PFSK-1 (cell line): ENCODE measurements at regions not wholly inside any gene's neighbourhood (a gene's known extent, or its start where the extent isn't known, plus 50 kb on each side); places are given as distances from the start of the nearest gene placed in this dataset.

ENCODE experiments used
- FOXP2 ChIP-seq: optimal IDR thresholded peaks from 2 replicates; pipeline ENCODE3; 2011; ENCODE audit warnings: borderline replicate concordance, control low read depth, inconsistent platforms; ENCODE audit not compliant: insufficient read depth; ENCODE audit errors: extremely low read length, extremely low read depth
- POLR2AphosphoS5 ChIP-seq: IDR thresholded peaks from 2 replicates; pipeline ENCODE4 v1.6.1; 2012; ENCODE audit warnings: low read depth, mild to moderate bottlenecking, control low read depth, low read length, moderate library complexity
- SIN3A ChIP-seq: IDR thresholded peaks from 2 replicates; pipeline ENCODE4 v1.6.1; 2012; ENCODE audit warnings: mild to moderate bottlenecking, low read length, moderate library complexity, borderline replicate concordance; ENCODE audit not compliant: insufficient read depth
- TAF1 ChIP-seq: IDR thresholded peaks from 2 replicates; pipeline ENCODE4 v1.6.1; 2012; ENCODE audit warnings: low read length, control low read depth, borderline replicate concordance; ENCODE audit not compliant: insufficient read depth
- TF ChIP-seq, protein P1 (sequence below), 2 experiments: IDR thresholded peaks; 2 replicates each; pipeline versions ENCODE4 v1.6.1 to v1.8.0; 2011 to 2012; ENCODE audit warnings: low read depth in 2 of 2, low read length in 2 of 2, control low read depth in 1 of 2, inconsistent platforms in 1 of 2, mild to moderate bottlenecking in 1 of 2, moderate library complexity in 1 of 2; ENCODE audit not compliant: insufficient read depth in 1 of 2

DNA sequence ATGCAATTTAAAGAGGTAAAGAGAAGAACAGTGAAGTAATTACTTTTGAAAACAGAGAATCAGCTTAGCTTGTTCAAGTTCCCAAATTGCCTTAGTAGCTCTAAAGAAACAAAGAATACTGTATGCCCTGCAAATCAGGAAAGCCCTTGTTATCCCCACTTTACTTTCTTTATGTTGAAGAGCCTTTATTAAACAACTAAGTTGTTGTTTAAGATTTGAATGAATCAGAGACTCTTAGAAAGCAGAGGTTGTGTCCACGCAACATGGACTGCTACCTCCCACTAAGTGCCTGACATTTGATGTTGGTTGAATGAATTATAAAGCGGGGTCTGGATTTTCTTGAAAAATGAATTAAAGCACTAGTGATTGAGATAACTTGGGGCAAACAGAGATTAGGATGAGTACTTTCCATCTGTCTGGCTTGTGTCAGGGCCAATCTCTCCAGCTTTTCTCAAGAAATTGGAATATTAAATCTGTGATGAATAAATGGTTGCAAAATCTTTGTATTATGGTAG, 214.7 kb downstream of the POSTN start:
- TF ChIP-seq FOXP2, result no peak
- TF ChIP-seq TAF1, result no peak
- no peak for TF ChIP-seq POLR2AphosphoS5
- TF ChIP-seq, protein P1, sequence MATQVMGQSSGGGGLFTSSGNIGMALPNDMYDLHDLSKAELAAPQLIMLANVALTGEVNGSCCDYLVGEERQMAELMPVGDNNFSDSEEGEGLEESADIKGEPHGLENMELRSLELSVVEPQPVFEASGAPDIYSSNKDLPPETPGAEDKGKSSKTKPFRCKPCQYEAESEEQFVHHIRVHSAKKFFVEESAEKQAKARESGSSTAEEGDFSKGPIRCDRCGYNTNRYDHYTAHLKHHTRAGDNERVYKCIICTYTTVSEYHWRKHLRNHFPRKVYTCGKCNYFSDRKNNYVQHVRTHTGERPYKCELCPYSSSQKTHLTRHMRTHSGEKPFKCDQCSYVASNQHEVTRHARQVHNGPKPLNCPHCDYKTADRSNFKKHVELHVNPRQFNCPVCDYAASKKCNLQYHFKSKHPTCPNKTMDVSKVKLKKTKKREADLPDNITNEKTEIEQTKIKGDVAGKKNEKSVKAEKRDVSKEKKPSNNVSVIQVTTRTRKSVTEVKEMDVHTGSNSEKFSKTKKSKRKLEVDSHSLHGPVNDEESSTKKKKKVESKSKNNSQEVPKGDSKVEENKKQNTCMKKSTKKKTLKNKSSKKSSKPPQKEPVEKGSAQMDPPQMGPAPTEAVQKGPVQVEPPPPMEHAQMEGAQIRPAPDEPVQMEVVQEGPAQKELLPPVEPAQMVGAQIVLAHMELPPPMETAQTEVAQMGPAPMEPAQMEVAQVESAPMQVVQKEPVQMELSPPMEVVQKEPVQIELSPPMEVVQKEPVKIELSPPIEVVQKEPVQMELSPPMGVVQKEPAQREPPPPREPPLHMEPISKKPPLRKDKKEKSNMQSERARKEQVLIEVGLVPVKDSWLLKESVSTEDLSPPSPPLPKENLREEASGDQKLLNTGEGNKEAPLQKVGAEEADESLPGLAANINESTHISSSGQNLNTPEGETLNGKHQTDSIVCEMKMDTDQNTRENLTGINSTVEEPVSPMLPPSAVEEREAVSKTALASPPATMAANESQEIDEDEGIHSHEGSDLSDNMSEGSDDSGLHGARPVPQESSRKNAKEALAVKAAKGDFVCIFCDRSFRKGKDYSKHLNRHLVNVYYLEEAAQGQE (IDR thresholded peaks at IDR 0.05; ENCODE audit: insufficient read depth in 1 of 2, low read depth in 2 of 2, low read length in 2 of 2), result no peak
- no peak for TF ChIP-seq SIN3A

DNA sequence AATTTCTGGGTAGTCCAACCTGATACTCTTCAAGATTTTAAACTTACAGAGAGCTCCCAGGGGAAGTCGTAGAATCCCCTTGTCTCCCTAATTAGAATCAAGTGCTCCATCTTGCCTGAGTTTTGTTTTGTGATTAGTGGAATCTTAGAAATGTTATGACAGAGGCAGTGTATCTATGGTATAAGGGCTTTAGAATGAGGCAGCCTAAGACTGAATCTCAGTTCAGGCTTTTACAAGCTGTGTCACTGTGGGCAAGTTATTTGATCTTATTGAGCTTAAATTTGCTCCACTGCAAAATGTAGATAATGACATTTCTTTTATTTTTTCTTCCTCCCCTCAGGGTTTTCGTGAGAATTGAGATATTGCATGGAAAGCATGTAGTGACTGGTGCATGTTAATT, 215.5 kb downstream of the POSTN start:
- TF ChIP-seq POLR2AphosphoS5 (no peak), TAF1 (no peak), FOXP2 (no peak), SIN3A (no peak)
- TF ChIP-seq, protein P1 (IDR thresholded peaks at IDR 0.05; ENCODE audit: insufficient read depth in 1 of 2, low read depth in 2 of 2, low read length in 2 of 2), result no peak

DNA sequence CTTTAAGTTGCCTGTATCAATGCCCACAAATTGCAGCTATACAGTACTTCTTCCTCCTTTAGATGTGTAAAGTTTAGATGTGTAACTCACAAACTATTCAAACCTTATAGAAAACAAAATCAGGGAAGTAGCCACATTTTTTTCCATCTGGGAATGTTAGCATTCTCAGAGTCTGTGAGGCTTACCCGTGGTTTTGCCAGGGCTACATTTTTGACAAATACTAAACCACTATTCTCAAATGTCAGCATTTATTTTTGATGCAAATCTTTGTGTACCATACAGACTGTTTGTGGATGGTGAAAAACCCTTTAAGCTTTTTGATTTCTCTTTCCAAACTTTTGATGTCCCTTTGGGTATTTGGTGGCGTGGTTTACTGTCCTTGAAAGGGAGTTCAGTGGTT, 216.4 kb downstream of the POSTN start:
- TF ChIP-seq TAF1, result no peak

DNA sequence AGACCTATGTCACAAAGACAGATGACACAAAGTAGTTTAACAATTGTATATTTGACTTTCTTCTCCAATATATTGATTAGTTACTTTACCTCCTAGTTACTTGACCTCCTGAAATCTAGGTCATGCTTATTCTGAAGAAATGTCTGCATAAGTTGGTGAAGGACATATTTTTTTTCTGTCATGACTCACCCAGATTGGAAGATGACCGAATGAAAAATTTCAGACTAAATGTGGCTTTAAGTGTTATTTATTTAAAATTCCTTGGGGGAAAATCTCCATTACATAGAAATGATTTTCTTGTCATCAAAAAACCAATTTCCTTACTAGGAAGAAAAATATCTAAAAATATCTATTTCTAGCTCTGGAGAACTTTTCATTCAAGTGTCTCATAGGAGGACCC, 217.1 kb downstream of the POSTN start:
- no peak for TF ChIP-seq SIN3A
- no peak for TF ChIP-seq FOXP2
- TF ChIP-seq TAF1, result no peak
- TF ChIP-seq POLR2AphosphoS5, result no peak
- TF ChIP-seq, protein P1 (IDR thresholded peaks at IDR 0.05; ENCODE audit: insufficient read depth in 1 of 2, low read depth in 2 of 2, low read length in 2 of 2), result no peak

DNA sequence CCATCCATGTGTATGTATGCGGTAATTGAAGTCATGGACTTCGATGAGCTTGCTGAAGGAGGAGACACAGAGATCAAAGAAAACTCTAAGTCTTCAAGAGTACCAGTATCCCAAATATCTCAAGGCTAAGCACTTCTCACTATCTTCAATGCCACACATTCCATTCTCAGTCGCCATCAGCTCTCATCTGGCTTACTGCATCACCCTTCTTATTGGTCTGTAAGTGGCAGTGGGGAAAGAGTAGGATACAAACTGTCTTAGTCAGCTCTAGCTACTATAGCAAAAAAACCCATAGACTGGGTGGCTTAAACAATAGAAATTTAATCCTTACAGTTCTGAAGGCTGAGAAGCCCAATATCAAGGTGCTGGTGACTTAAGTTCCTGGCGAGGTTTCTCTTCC, 218.7 kb downstream of the POSTN start:
- TF ChIP-seq, protein P1 (IDR thresholded peaks at IDR 0.05; ENCODE audit: insufficient read depth in 1 of 2, low read depth in 2 of 2, low read length in 2 of 2), result no peak
- TF ChIP-seq FOXP2 (no peak), SIN3A (no peak), TAF1 (no peak), POLR2AphosphoS5 (no peak)

DNA sequence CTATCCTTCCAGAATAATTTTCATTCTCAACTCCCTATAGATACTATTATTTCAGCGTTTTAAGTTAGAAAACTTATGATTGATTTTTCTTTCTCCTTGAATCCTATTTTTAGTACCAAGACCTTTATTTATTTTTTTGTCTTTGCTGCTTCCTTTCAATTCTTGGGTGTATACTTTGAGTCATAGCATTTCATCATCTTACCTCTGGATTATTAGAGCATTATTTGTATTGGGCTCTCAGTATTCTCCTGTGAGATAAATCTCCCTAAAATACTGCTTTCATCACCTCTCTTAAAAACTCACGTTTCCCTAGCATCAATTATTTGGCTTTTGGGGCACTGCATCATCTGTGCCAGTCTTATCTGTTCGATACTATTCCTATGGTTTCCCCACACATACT, 222.8 kb downstream of the POSTN start:
- TF ChIP-seq POLR2AphosphoS5 (no peak), FOXP2 (no peak), SIN3A (no peak), TAF1 (no peak)
- TF ChIP-seq, protein P1 (IDR thresholded peaks at IDR 0.05; ENCODE audit: insufficient read depth in 1 of 2, low read depth in 2 of 2, low read length in 2 of 2), result no peak
